ENCODE measurements at regions not wholly inside any gene's neighbourhood (a gene's known extent, or its start where the extent isn't known, plus 50 kb on each side); places are given as distances from the start of the nearest gene placed in this dataset.

GRCh38 chr2:173588931-173589369 is 234.3 kb downstream of the CDCA7 start:
- no peaks in the 10 kb centered on the region for H3F3A ChIP-seq (ENCODE audit: low read depth)
- H3K36me3 ChIP-seq (ENCODE audit: insufficient read depth, low read length), result no peaks in the 10 kb centered on the region
- no peak overlapping the region for H3K9ac ChIP-seq (ENCODE audit: low read depth, low read length, poor library complexity, severe bottlenecking)
- H3K9me2 ChIP-seq (replicated peaks; ENCODE audit: low read depth, low read length), result no peaks in the 10 kb centered on the region
- no peak overlapping the region for H3K4me2 ChIP-seq (ENCODE audit: low read depth, low read length, poor library complexity, severe bottlenecking)
- H3K4me1 ChIP-seq (ENCODE audit: insufficient read depth, low read length, poor library complexity, severe bottlenecking), result no peaks in the 10 kb centered on the region
- H3K4me3 ChIP-seq (ENCODE audit: low read length, poor library complexity, severe bottlenecking), result no peak overlapping the region
- no peak overlapping the region for H2AFZ ChIP-seq (ENCODE audit: low read length)
- H3K27me3 ChIP-seq (ENCODE audit: insufficient read depth, low read length, poor library complexity, severe bottlenecking), result no peaks in the 10 kb centered on the region
- H4K20me1 ChIP-seq (ENCODE audit: insufficient read depth, low read length, poor library complexity, severe bottlenecking), result no peaks in the 10 kb centered on the region
- no peak for TF ChIP-seq EZH2phosphoT487 (IDR thresholded peaks at IDR 0.05; ENCODE audit: borderline replicate concordance)
- peaks cover 12% of the 10 kb centered on the region; the same call in 1 of the 2 replicates for H3K9me3 ChIP-seq (ENCODE audit: insufficient read depth, low read depth, low read length)
- no peaks in the 10 kb centered on the region for H3K79me2 ChIP-seq (ENCODE audit: insufficient read depth, low read length)

- H3K4me3 ChIP-seq (ENCODE audit: low read length, poor library complexity, severe bottlenecking), result no peak overlapping the region
- no peak overlapping the region for H3K4me2 ChIP-seq (ENCODE audit: low read depth, low read length, poor library complexity, severe bottlenecking)
- no peaks in the 10 kb centered on the region for H3K79me2 ChIP-seq (ENCODE audit: insufficient read depth, low read length)
- no peaks in the 10 kb centered on the region for H3K36me3 ChIP-seq (ENCODE audit: insufficient read depth, low read length)
- no peaks in the 10 kb centered on the region for H3K9me2 ChIP-seq (replicated peaks; ENCODE audit: low read depth, low read length)
- no peaks in the 10 kb centered on the region for H3F3A ChIP-seq (ENCODE audit: low read depth)
- TF ChIP-seq CTCF (conservative IDR thresholded peaks at IDR 0.05; ENCODE audit: low read length), result no peak
- H2AFZ ChIP-seq (ENCODE audit: low read length), result no peak overlapping the region
- peaks cover 12% of the 10 kb centered on the region; the same call in 1 of the 2 replicates for H3K9me3 ChIP-seq (ENCODE audit: insufficient read depth, low read depth, low read length)
- no peaks in the 10 kb centered on the region for H4K20me1 ChIP-seq (ENCODE audit: insufficient read depth, low read length, poor library complexity, severe bottlenecking)
- H3K9ac ChIP-seq (ENCODE audit: low read depth, low read length, poor library complexity, severe bottlenecking), result no peak overlapping the region
- no peaks in the 10 kb centered on the region for H3K4me1 ChIP-seq (ENCODE audit: insufficient read depth, low read length, poor library complexity, severe bottlenecking)
- no peaks in the 10 kb centered on the region for H3K27me3 ChIP-seq (ENCODE audit: insufficient read depth, low read length, poor library complexity, severe bottlenecking)
Observed at GRCh38 chr2:173589604-173590275, 235.1 kb downstream of the CDCA7 start.

GRCh38 chr2:173590276-173590861 is 235.7 kb downstream of the CDCA7 start:
- no peak overlapping the region for H3K9ac ChIP-seq (ENCODE audit: low read depth, low read length, poor library complexity, severe bottlenecking)
- TF ChIP-seq CTCF (conservative IDR thresholded peaks at IDR 0.05; ENCODE audit: low read length), result no peak
- no peak for TF ChIP-seq EZH2phosphoT487 (IDR thresholded peaks at IDR 0.05; ENCODE audit: borderline replicate concordance)
- no peaks in the 10 kb centered on the region for H3F3A ChIP-seq (ENCODE audit: low read depth)

More at GRCh38 chr2:173590276-173590861, 235.7 kb downstream of the CDCA7 start:
- H4K20me1 ChIP-seq (ENCODE audit: insufficient read depth, low read length, poor library complexity, severe bottlenecking), result no peaks in the 10 kb centered on the region
- no peaks in the 10 kb centered on the region for H3K36me3 ChIP-seq (ENCODE audit: insufficient read depth, low read length)
- no peak overlapping the region for H2AFZ ChIP-seq (ENCODE audit: low read length)
- H3K79me2 ChIP-seq (ENCODE audit: insufficient read depth, low read length), result no peaks in the 10 kb centered on the region
- no peak overlapping the region for H3K4me3 ChIP-seq (ENCODE audit: low read length, poor library complexity, severe bottlenecking)
- peaks cover 12% of the 10 kb centered on the region; the same call in 1 of the 2 replicates for H3K9me3 ChIP-seq (ENCODE audit: insufficient read depth, low read depth, low read length)
- no peaks in the 10 kb centered on the region for H3K4me1 ChIP-seq (ENCODE audit: insufficient read depth, low read length, poor library complexity, severe bottlenecking)
- H3K4me2 ChIP-seq (ENCODE audit: low read depth, low read length, poor library complexity, severe bottlenecking), result no peak overlapping the region
- H3K9me2 ChIP-seq (replicated peaks; ENCODE audit: low read depth, low read length), result no peaks in the 10 kb centered on the region
- H3K27me3 ChIP-seq (ENCODE audit: insufficient read depth, low read length, poor library complexity, severe bottlenecking), result no peaks in the 10 kb centered on the region
